Gastroesophageal sphincter (tissue), 3 donors: ENCODE measurements at regions not wholly inside any gene's neighbourhood (a gene's known extent, or its start where the extent isn't known, plus 50 kb on each side); places are given as distances from the start of the nearest gene placed in this dataset.

Source experiments
- POLR2A ChIP-seq, 2 donors: fragments of 450-650 bp; IDR thresholded peaks; one replicate each; pipeline ENCODE4 v1.6.1; 2017; ENCODE audit warnings: antibody characterized with exemption in 2 of 2, mild to moderate bottlenecking in 2 of 2, moderate library complexity in 1 of 2
- TF ChIP-seq, protein P1 (sequence below), 4 experiments: fragments of 200-600 bp in 2 of 4; fragments of 450-650 bp in 2 of 4; sonication (generic) in 1 of 4; IDR thresholded peaks; one replicate each; pipeline ENCODE4 v1.5.1; 2017 to 2019; ENCODE audit warnings: antibody characterized with exemption in 4 of 4, mild to moderate bottlenecking in 2 of 4, moderate library complexity in 2 of 4

DNA sequence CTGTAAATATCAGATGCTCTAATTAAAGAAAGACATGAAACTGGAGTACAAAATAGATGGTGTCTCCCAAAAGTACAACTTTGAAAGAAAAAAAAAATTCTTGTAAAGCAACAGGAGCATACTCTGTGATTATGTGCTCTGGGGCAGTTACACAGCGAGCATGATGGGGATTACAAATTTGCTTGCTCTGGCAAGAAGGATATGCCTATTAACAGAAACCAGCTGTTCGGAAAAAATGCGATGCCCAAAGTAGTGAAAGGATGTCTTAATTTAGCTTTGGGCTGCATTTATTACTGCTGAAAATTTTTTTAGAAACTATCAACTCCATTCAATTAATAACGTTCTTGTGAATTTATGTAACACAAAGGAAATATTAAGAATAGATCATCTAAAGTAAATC is 256.9 kb upstream of the TPK1 start:
- TF ChIP-seq, protein P1, sequence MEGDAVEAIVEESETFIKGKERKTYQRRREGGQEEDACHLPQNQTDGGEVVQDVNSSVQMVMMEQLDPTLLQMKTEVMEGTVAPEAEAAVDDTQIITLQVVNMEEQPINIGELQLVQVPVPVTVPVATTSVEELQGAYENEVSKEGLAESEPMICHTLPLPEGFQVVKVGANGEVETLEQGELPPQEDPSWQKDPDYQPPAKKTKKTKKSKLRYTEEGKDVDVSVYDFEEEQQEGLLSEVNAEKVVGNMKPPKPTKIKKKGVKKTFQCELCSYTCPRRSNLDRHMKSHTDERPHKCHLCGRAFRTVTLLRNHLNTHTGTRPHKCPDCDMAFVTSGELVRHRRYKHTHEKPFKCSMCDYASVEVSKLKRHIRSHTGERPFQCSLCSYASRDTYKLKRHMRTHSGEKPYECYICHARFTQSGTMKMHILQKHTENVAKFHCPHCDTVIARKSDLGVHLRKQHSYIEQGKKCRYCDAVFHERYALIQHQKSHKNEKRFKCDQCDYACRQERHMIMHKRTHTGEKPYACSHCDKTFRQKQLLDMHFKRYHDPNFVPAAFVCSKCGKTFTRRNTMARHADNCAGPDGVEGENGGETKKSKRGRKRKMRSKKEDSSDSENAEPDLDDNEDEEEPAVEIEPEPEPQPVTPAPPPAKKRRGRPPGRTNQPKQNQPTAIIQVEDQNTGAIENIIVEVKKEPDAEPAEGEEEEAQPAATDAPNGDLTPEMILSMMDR (IDR thresholded peaks at IDR 0.05), result no peak
- no peak for TF ChIP-seq POLR2A (IDR thresholded peaks at IDR 0.05)
